Coronary artery (tissue), 2 donors: ENCODE measurements at regions not wholly inside any gene's neighbourhood (a gene's known extent, or its start where the extent isn't known, plus 50 kb on each side); places are given as distances from the start of the nearest gene placed in this dataset.

ENCODE experiments used
- DNase-seq: peaks from one replicate; pipeline ENCODE4 v3.0.0-alpha.2; 2017; ENCODE audit warnings: low spot score
- H3K27ac ChIP-seq, 2 donors: fragments of 200-600 bp; sonication (generic); one replicate each; pipeline ENCODE4 v1.5.1; 2016 to 2019
- H3K4me3 ChIP-seq: fragments of 200-600 bp; sonication (generic); 2 replicates; pipeline ENCODE4 v1.5.1; 2016; ENCODE audit warnings: mild to moderate bottlenecking, moderate library complexity
- TF ChIP-seq, protein P1 (sequence below): fragments of 200-600 bp; sonication (generic); IDR thresholded peaks from one replicate; pipeline ENCODE4 v1.5.1; 2019; ENCODE audit warnings: antibody characterized with exemption

DNA sequence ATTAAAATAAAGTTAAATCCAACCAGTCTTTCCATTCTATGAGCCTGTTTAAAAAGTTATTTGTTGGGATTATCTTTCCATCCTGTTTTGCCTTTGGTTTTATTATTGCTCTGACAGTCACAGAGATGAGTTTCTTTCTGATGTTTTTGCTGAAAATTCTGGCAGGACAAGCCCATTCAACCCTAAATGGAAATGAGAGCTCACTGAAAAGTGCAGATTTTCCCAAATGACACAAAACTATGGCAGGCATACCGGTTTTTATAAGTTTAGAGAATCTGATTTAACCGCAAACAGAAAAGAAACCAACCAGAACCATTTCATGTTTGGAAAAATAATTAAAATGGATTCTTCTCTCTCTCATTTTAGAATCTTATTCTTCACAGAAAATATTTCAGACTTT lies 238.1 kb upstream of the SGO1 start:
- H3K27ac ChIP-seq, result no peak overlapping the region
- DNase-seq, result no peak
- H3K4me3 ChIP-seq, result no peak overlapping the region
- TF ChIP-seq, protein P1, sequence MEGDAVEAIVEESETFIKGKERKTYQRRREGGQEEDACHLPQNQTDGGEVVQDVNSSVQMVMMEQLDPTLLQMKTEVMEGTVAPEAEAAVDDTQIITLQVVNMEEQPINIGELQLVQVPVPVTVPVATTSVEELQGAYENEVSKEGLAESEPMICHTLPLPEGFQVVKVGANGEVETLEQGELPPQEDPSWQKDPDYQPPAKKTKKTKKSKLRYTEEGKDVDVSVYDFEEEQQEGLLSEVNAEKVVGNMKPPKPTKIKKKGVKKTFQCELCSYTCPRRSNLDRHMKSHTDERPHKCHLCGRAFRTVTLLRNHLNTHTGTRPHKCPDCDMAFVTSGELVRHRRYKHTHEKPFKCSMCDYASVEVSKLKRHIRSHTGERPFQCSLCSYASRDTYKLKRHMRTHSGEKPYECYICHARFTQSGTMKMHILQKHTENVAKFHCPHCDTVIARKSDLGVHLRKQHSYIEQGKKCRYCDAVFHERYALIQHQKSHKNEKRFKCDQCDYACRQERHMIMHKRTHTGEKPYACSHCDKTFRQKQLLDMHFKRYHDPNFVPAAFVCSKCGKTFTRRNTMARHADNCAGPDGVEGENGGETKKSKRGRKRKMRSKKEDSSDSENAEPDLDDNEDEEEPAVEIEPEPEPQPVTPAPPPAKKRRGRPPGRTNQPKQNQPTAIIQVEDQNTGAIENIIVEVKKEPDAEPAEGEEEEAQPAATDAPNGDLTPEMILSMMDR, result no peak

DNA sequence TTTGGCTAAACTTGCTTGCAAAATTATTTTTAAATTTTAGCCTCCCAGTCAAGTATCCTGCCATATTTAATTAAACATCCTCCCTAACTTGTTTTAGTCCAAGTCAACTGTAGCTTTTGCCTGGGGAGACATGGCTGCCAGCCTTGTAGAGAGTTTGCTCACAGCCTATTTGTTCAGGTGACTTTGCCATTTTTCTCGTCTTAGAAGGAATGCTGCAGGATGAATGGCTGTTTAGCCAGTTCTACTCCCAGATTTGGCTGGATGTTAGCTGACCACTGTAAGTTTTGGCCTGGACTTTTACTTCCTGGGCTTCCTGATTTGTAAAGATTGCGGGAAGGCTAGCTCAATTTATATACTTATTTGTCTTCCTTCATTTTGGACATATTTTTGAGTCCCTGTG lies 236.4 kb upstream of the SGO1 start:
- Histone ChIP-seq H3K27ac (no peak overlapping the region), H3K4me3 (no peak overlapping the region)
- TF ChIP-seq, protein P1, result no peak
- no peak for DNase-seq

DNA sequence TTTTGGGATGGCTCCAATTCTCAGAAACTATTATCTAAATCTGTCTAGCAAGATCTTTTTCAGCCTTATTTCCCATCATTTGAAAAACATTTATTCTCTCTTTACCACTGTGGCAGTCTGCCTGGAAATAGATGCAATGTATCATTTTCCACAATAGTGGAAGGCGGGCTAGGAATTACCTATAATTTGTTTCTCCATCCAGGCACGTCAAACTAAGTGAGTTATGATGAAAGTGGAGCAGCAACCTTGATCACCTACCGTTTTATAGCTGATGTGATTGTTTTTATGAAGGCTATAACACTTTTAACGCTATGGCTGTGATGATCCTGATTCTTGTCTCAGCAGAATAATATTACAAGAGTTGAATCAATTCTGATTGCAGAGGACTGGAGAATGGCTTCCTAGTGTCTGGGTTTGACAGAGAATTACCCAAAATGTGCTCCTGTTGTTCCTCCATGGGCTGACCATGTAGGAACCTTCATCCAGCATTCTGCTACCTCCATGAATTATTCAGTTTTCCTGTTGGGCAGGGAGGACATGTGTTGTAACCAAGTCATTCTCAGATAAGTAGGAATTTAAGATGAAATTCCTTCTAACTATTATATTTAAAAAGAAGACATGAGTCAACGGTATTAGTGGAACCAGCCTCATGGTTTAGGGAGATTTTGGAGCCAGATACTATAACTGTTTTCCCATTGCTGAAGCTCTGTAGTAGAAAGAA lies 231.5 kb upstream of the SGO1 start:
- DNase-seq, result no peak
- H3K27ac ChIP-seq, result no peak overlapping the region
- TF ChIP-seq, protein P1, result no peak
- no peak overlapping the region for H3K4me3 ChIP-seq

DNA sequence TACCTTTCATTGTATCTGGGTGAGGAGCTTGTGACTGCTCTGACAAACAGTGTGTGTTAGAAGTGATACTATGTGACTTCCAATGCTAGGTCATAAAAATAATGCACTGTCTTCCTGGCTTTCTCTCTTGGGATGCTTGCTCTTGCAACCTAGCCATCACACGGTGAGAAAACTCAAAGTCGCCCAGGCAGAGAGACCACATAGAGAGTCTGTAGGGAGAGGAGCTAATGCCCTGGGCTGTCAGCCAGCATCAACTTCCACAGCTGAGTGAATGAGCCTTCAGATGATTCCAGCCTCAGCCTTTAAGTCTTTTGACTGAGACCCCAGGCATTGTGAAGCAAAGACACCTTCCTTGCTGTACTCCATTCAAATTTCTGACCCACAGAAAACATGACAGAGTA lies 220.6 kb upstream of the SGO1 start:
- DNase-seq, result no peak
- Histone ChIP-seq H3K27ac (no peak overlapping the region), H3K4me3 (no peak overlapping the region)
- TF ChIP-seq, protein P1, result no peak

DNA sequence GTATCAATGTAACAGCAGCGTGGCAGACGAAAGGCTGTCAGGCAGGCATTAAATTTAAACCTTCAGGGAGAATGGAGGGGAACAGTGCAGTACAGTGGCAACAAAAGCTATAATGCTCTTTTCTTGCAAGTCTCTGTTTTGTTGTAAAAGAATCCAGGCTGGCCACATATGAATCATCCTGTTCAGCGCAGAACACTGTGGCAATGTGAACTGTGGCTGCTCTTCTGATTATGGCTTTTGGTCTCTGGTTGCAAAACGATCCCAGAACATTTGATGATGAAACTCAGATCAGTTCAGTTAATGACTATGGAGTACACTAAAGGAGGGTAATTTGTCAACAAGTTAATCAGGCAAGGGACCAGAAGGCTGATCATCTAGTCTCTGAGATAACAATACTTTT lies 219.7 kb upstream of the SGO1 start:
- no peak for DNase-seq
- TF ChIP-seq, protein P1, result no peak
- Histone ChIP-seq H3K4me3 (no peak overlapping the region), H3K27ac (no peak overlapping the region)

DNA sequence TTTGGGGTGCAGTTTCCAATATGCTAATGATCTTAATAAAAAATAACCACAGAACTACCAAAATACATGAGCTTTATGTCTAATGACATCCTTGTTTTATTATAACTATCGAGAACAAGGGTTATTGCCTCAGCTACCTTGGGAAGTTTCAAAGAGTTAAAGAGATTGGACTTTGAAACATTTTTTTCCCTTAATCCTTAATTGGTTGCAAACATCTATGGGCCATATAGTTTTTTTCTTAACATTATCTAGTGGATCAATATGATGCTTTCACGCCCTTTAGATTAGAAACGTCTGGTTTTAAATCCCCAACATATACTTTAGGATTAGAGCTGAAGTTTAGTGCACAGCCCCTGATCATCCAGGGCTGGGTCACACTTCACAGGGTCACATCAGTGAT lies 219.2 kb upstream of the SGO1 start:
- Histone ChIP-seq H3K27ac (no peak overlapping the region), H3K4me3 (no peak overlapping the region)
- TF ChIP-seq, protein P1, result no peak
- no peak for DNase-seq

DNA sequence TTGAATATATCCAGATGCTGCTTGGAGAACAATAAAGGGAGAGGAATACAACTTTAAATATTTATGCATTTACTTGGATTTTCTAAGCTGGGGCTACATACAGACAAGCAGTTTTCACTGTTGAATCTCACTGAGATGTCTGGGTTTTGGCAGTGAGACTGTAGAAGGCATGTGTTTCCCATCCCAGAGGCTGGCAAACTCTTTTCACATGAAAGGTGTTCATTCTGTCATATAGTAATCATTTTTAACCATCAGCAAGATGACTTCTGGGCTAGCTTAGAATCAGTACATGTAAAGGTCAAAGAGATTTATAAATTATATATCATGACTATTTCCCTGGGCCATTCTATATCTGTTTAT lies 218.7 kb upstream of the SGO1 start:
- Histone ChIP-seq H3K4me3 (no peak overlapping the region), H3K27ac (no peak overlapping the region)
- DNase-seq, result no peak
- TF ChIP-seq, protein P1, result no peak
